ENCODE measurements at regions not wholly inside any gene's neighbourhood (a gene's known extent, or its start where the extent isn't known, plus 50 kb on each side); places are given as distances from the start of the nearest gene placed in this dataset.
"Not testable (repeated sequence)": the region's sequence is repeated elsewhere in the genome, so short reads cannot be mapped to it uniquely, and the experiment has no call there.

GRCh38 chr6:4250645-4251044, 115.3 kb upstream of the ECI2 start:
- Histone ChIP-seq H3K4me3 (ENCODE audit: low read depth in 1 of 2, low read length in 1 of 2) (no peak overlapping the region), H3K36me3 (no peaks in the 10 kb centered on the region), H3K27ac (no peak overlapping the region), H3K9me3 (no peaks in the 10 kb centered on the region), H3K4me1 (ENCODE audit: control insufficient read depth in 1 of 2, insufficient read depth in 1 of 2, low read depth in 1 of 2, low read length in 1 of 2) (no peaks in the 10 kb centered on the region), H3K27me3 (no peaks in the 10 kb centered on the region)
- no peak for TF ChIP-seq CTCF (IDR thresholded peaks at IDR 0.05)

GRCh38 chr6:4243832-4244231, 108.5 kb upstream of the ECI2 start:
- not testable (repeated sequence) for H3K36me3 ChIP-seq; H3K4me1 ChIP-seq (ENCODE audit: control insufficient read depth in 1 of 2, insufficient read depth in 1 of 2, low read depth in 1 of 2, low read length in 1 of 2); H3K27me3 ChIP-seq; H3K9me3 ChIP-seq; H3K4me3 ChIP-seq (ENCODE audit: low read depth in 1 of 2, low read length in 1 of 2); H3K27ac ChIP-seq

- no peaks in the 10 kb centered on the region for H3K36me3 ChIP-seq
- H3K27me3 ChIP-seq: no peaks in the 10 kb centered on the region
- no peak overlapping the region for H3K4me3 ChIP-seq (ENCODE audit: low read depth in 1 of 2, low read length in 1 of 2)
- no peak overlapping the region for H3K27ac ChIP-seq
- no peaks in the 10 kb centered on the region for H3K4me1 ChIP-seq (ENCODE audit: control insufficient read depth in 1 of 2, insufficient read depth in 1 of 2, low read depth in 1 of 2, low read length in 1 of 2)
- no peaks in the 10 kb centered on the region for H3K9me3 ChIP-seq
- no peak for TF ChIP-seq CTCF (IDR thresholded peaks at IDR 0.05)
These were observed 107.9 kb upstream of the ECI2 start for GRCh38 chr6:4243237-4243636.

- no peak overlapping the region for H3K27ac ChIP-seq
- no peaks in the 10 kb centered on the region for H3K4me1 ChIP-seq (ENCODE audit: control insufficient read depth in 1 of 2, insufficient read depth in 1 of 2, low read depth in 1 of 2, low read length in 1 of 2)
- no peak overlapping the region for H3K4me3 ChIP-seq (ENCODE audit: low read depth in 1 of 2, low read length in 1 of 2)
- H3K36me3 ChIP-seq: no peaks in the 10 kb centered on the region
- no peak for TF ChIP-seq CTCF (IDR thresholded peaks at IDR 0.05)
- H3K9me3 ChIP-seq: no peaks in the 10 kb centered on the region
- H3K27me3 ChIP-seq: no peaks in the 10 kb centered on the region
These were observed 107.2 kb upstream of the ECI2 start for GRCh38 chr6:4242601-4243000.

GRCh38 chr6:4240148-4240547, 104.8 kb upstream of the ECI2 start:
- no peaks in the 10 kb centered on the region for H3K9me3 ChIP-seq
- no peaks in the 10 kb centered on the region for H3K27me3 ChIP-seq
- H3K27ac ChIP-seq: no peak overlapping the region
- H3K4me3 ChIP-seq (ENCODE audit: low read depth in 1 of 2, low read length in 1 of 2): no peak overlapping the region
- H3K4me1 ChIP-seq (ENCODE audit: control insufficient read depth in 1 of 2, insufficient read depth in 1 of 2, low read depth in 1 of 2, low read length in 1 of 2): no peaks in the 10 kb centered on the region
- H3K36me3 ChIP-seq: no peaks in the 10 kb centered on the region
- no peak for TF ChIP-seq CTCF (IDR thresholded peaks at IDR 0.05)

GRCh38 chr6:4225161-4225872, 89.9 kb upstream of the ECI2 start:
- Histone ChIP-seq H3K4me1 (ENCODE audit: control insufficient read depth in 1 of 2, insufficient read depth in 1 of 2, low read depth in 1 of 2, low read length in 1 of 2) (no peaks in the 10 kb centered on the region), H3K9me3 (no peaks in the 10 kb centered on the region), H3K27ac (no peak overlapping the region), H3K27me3 (no peaks in the 10 kb centered on the region), H3K4me3 (ENCODE audit: low read depth in 1 of 2, low read length in 1 of 2) (no peak overlapping the region), H3K36me3 (no peaks in the 10 kb centered on the region)
- no peak for TF ChIP-seq CTCF (IDR thresholded peaks at IDR 0.05)
